Stimulated activated CD4-positive, alpha-beta T cell treated with anti-CD3 and anti-CD28 coated beads, TNF-alpha, amount 100 ng/mL, for 1 hour (primary cell): ENCODE measurements at regions not wholly inside any gene's neighbourhood (a gene's known extent, or its start where the extent isn't known, plus 50 kb on each side); places are given as distances from the start of the nearest gene placed in this dataset.

ENCODE experiments used
- DNase-seq, 3 donors: peaks; one replicate each; pipeline ENCODE4 v3.0.0-alpha.2; 2020; ENCODE audit warnings: low read depth in 3 of 3, low spot score in 1 of 3

DNA sequence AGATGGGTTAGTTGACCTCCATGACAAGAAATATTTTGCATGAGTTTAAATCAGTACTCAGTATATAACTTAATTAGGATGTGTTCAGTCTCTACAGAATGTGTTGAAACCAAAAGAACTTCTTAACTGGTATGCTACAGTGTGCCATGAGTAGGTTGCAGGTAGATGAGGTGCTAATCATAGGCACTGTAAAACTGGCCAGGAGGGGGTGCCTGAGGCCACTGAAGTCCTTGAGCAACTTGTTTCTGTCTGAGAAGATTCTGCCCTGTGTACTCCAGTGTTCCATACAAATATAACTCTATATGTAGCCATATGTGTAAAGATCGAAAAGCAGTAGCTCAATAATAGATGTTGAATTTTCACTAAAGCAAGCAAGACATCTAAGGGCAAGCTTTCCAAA lies 549.2 kb upstream of the KLF12 start:
- DNase-seq = no peak

DNA sequence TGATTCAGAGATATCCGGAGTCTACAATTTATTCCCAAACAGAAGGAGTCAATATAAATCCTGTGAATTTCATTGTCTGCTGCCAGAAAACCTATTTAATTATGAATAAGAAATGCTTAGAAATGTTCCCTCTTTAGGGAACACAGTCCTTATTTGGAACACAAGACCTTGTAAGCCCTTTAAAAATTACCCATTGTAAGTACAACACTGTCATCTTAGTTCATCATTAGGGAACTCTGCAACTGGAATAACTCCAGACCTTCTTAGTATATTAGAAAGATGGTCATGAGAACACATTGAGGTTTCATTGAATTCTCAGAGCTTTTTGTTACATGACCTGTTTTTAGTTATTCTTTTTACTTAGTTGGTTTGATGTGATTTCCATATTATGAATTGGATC lies 548.5 kb upstream of the KLF12 start:
- no peak for DNase-seq

DNA sequence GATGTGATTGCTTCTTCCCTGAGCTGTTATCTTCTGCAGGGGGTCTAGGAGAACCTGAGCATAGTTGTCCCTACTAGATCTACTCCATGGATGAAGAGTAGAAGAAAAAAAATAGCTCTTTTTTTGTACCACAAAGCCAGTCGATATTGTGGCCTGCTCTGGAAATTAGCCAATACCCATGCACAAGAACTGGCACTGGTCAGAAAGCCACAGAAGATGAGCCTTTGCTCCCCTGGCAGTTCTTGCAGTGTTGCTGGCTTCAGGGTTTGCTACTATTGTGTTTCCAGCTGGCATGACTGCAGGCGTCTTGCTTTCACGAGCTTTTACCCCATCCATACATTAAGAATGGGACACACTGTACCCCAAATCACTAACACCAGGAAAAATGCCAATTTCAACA lies 547.7 kb upstream of the KLF12 start:
- no peak for DNase-seq

DNA sequence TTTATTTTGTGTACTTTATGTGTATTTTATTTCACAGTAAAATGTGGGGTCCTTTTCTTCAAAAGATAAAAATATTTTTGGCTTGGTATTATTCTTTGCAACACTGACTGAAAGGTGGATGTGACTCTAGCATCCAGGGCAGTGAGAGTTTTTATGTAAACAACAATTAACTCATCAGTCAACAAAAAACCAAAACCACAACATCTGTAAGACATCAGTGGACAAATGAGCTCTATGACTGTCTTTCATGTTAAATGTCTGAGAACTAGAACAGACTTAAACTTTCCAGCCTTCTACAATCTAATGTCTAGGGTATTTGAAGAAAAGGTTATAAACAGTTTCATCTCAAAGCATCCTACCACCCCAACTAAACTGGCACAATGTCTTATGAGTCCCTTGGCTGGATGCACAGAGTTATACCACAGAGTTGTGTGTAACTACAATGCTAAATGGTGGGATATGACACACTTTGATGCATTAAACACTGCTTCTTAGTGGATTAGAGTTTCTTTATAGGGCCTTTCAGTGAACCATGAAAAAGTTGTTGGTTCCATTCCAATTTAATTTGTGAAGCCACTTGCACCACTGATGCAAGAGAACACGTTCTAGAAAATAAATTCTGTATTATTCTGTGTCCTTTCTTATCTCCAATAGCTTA lies 544.2 kb upstream of the KLF12 start:
- DNase-seq = no peak

DNA sequence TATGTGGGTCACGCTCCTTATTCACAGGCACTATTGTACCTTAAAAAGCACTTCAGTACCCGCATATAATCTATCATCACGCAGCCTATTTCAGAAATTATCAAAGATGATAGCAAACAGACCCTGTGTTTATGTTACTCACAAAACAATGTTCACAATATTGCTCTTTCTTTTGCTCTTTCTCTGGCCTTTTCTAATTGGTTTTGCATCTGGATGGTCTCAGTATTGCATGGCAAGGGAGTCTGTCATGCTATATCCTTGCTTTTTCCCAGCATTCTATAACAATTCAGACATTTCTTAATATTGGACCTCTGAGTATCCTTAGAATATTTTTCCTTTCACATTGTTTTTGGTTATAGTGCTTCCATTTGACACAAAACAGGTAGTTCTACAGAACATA lies 541.8 kb upstream of the KLF12 start:
- DNase-seq = no peak

DNA sequence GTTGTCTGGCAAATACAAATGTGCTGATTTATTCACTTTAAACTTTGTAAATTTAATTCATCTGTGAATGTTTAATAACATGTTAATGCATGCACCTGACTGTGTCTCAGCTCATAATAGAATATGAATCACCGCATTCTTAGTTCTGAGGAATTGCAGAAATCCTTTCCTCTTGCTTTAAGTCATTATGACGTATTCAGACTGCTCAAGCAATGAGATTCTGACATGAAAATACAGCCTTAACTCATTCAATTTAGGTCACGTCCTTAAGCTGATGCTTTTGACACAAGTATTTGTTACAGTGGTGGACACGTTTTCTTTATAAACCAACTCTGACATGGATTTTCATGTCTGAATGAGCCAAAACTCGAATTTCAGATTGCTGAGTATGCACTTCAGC lies 541.0 kb upstream of the KLF12 start:
- no peak for DNase-seq

DNA sequence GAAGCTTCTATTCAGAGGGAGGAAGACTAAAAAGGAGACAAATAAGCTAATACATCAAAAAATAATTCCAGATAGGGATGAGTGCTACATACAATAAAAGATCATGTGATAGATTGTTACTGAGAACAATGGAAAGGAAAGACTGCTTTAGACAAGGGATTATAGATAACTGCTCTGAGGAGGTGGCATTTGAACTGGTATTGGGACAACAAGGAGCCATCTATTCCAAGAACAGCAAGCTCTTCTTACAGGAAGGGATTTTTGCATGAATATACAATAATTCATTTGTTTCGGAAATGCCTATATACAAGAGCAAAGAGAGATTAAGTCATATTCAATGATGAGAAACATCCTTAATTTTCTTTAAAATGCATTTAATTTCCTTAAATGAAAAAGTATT lies 540.5 kb upstream of the KLF12 start:
- no peak for DNase-seq

DNA sequence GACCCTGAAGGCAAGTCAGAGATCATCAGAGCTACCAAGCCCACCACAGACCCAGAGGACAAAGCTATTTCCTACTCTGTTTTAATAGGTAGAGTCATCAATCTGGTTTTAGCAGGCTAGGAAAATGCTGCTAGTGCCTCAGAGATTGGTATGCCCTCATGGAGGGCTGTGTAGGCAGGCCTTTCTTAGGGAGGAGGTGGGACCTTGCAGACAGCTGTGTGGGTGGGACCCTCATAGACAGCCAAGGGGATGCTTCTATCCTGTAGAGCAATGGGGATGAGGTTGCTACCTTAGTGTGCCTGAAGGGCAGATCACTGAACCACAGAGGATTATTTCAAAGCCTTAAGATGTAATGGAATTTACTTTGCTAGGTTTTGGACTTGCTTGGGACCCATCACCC lies 534.9 kb upstream of the KLF12 start:
- DNase-seq = no peak

DNA sequence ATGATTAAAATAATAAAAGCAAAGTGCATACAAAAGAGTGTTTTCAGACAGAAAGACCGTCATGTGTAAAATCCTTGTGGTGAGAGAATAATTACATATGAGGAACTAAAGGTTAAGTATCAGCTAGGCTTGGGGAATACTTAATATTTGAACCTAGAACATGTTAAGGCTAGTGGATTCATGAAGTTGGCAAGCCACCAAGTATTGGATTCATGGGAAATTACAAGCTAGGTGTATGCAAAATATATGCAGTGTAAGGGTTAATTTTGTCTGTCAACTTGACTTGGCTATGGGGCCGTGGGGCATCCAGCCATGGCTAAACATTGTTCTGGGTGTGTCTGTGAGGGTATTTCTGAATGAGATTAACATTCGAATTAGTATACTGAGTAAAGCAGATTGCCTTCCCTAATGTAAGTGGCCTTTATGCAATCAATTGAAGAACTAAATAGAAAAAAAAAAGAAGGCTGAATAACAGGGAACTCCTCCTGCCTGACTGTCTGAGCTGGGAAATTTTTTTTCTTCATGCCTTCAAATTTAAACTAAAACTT lies 533.5 kb upstream of the KLF12 start:
- no peak for DNase-seq

DNA sequence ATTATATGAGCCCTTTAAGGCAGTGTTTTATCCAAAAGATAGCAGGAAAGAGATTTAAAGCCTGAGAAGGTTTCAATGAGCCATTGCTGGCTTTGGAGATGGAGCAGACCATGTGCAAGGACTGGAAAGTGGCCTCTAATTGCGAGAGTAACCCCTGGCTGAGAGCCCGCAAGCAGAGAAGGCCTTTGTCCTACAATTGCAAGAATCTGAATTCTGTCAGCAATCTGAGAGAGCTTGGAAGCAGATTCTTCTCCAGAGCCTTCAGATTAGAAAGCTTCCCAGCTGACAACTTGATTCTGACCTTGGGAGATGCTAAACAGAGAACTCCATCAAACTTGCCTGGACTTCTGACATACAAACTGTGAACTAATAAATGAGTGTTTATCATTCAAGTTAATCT lies 528.7 kb upstream of the KLF12 start:
- no peak for DNase-seq

DNA sequence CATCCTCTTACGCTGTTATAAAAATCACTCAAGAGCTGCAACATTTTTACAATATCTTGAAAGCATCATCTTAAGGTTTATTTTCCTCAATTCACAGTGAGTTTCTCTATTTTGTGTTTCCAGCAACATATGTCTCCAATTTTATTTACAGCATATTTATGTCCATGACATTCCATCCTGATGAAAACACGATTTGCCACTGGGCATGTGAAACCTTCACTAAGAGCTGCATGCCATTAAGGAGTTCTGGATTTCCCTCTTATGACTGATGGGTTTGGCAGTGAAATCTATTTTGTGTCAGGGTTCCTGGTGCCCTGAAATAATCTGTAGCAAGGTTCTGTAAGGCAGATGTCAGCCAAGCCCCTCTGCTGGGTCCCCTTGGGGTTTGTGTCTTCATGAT lies 527.6 kb upstream of the KLF12 start:
- DNase-seq = no peak

DNA sequence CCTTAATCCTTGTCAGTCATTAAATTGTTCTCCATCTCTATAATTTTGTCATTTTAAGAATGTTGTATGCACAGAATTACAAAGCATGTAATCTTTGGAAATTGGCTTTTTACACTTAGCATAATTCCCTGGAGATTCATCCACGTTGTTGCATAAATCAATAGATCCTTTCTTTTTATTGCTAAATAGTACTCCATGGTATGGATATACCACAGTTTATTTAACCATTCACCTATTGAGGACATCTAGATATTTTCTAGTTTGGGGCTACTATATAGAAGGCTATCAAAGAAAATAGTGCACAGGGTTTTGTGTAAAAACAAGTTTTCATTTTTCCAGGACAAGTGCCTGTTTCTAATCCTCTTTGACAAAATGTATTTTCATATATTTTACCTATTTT lies 523.6 kb upstream of the KLF12 start:
- no peak for DNase-seq

DNA sequence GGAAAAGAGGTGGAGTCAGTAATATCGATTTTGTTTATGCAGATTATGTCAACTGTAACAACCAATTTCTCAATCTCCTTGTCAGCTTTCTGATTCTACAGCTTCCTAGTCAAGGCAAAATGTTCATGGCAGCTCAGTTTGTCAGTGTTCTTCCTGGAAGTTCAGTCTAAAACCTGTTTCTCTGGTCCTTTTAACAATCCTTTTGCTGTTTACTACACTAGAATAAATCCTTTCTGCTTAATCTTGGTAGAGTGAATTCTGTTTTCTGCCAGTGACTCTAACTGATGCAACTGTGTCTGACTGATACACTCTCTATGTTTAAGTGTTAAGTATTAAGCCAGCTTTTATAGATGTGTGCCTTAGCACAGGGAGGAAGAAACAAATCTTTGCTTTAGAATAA lies 516.9 kb upstream of the KLF12 start:
- no peak for DNase-seq

DNA sequence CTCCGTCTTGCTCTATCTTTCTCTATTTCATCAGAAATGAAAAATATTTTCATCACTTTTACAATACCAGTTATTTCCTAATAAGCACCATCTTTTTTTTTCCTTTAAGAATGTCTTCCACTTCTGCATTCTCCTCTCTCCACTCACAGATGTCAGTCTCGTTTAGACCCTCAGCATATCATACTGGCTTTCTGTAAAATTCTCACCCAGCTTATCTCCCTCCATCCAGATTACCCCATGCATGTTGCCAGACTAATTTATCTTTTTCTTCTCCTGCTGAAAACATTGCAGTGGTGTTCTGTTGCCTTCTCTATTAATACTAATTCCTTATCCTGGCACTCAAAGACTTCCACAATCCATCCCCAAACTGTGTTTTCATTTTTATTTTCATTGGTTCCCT lies 513.8 kb upstream of the KLF12 start:
- DNase-seq = no peak

DNA sequence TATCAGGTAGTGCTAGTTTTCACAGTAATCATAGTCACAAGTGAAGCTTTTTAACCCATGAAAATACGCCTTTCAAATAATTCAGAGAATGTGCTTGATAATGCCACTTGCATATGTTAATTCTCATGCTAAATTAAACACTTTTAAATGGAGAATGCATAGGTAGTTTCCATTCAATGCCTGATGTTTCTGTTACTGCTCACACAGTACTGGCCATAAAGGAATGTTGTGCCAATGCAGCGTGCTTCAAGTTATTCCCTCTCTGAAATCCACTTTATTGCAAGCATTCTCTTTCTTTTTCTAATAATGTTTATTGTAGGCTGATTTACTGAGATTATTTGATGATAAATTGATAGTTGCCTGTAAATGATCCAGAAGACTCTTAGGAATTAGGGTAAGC lies 513.0 kb upstream of the KLF12 start:
- no peak for DNase-seq

DNA sequence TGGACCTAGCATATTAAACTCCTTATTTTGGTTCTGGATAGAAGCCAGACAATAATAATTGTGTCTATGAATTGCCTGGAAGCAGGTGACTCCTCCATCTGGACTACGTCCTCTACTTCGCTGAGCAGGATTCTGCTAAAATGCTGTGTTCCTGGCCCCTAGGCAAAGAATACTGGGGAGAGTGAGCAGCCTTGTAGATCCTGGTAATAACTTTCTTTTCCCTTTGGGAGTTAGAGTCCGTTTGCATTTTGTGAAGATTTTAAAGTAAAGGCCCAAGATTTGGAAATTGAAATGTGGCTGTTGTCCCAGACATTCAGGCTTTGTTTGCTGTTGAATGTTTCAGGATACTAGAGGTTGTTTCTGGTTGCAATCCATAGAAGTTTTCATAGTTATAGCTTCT lies 511.9 kb upstream of the KLF12 start:
- DNase-seq = no peak

DNA sequence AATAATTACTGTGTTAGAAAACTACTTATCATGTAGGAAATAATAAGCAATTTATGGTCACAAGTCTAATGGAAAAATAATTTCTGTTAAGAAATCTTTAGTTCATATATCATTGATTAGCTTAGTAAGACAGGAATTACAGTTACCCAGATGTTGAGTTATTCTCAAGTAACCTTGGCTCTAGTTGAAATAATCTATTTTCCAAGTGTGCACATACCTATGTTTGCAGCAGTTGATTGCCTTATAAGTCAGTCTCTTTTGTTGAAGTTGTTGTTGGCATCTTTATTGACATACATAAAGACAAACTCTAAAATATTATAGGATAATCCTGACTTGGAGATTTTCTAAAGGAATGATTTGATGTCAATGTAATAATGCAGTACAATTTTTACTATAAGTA lies 511.4 kb upstream of the KLF12 start:
- DNase-seq = no peak

DNA sequence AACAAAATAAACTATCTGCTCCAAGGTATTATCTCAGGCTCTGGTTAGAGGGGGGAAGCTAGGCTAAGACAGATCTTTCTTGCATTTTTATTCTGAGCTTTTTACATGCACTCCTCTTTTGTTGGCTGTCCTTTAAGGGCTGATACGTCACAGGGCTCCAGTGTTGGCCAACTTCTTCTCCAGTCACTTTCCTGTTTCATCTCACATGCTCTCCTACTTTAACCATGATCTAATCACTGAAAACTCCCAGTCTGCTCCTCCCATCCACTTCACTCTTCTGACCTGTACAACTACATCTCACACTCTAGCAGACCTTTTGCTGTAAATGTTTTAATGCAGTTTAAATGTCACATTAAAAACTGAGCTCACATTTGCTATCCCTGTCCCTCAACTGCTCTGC lies 510.0 kb upstream of the KLF12 start:
- no peak for DNase-seq

DNA sequence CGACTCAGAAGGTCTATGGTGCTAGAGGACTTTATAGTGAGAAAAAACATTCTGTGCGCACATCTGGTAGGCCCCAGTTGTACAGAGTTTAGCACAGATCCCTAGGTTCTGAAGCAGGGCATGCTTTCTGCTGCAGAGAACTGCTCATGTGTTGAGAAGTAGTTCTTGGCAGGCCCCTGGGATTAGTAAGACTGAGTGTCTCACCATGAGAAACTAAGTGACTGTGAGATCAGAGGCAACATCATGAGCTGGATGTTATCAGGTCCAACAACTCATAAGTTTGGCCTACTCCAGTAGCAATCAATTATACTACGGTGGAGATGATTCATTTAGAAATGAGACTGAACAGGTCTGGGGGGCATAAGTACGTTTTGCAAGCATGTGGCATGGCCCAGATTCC lies 507.4 kb upstream of the KLF12 start:
- DNase-seq = no peak

DNA sequence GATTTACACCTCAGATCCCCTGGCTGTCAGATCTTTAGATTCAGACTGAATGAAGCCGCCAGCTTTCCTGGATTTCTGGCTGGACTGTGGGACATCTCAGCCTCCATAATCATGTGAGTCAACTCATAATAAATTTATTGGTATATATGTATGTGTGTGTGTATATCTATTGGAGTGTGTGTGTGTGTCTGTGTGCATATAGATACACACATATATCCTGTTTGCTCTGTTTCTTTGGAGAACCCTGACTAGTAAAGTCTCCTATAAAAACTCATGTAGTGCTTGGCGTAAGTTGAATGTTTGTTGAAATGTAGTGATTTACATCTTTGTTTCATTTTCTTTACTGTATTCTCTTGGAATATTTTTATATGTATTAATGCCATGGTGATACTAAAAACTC lies 499.5 kb upstream of the KLF12 start:
- DNase-seq = no peak

DNA sequence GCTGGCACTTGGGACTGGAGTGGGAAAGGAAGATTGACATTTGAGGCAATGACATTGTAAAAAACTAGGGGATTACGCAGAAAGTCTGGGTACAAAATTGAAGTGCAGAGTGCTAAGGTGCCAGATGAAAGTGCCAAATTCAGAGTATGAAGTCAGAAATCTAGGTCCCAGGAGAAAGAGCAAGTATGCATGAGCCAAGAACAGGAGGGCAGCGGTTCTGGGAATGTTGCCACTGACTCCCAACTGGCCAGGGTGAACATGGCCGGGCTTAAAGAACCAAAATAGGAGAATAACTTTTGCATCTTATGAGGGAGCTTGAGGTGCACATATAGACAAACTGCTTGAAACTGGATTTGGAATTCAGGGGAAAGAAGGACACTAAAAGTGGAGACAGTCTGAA lies 495.8 kb upstream of the KLF12 start:
- DNase-seq = no peak

DNA sequence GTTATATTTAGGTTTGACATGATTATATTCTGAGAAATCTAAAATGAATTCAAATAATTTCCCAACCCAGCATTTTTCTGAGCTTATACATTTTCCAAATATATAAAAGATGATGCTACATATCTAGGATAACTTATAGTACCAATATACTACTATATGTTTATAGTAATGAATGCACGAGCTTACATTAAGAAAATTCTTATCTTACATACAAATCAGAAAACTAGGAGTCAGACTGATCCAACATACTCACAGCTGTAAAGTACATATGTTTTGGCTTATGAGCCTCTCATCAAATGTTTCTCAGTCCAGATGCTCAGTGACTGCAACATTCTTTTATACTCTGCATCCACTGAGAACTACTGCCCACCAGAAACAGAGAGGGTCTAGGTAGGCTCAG lies 491.3 kb upstream of the KLF12 start:
- DNase-seq = no peak

DNA sequence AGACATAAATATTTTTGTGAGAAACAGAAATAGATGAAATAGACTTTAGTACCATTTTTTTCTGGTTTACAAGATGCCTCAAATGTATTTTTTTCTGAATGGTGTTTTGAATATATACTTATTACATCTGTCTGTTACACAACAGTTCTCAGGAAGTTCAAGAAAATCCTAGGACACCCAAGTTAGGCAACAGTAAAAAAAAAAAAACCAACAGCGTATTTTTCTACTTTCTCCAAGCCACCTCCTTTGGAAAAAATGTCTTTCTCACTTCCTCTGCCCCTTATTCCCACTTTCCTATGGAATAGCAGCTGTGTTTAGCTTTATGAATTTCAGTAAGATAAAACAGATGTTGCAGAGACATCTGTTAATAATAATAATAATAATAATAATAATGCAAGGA lies 489.6 kb upstream of the KLF12 start:
- no peak for DNase-seq

DNA sequence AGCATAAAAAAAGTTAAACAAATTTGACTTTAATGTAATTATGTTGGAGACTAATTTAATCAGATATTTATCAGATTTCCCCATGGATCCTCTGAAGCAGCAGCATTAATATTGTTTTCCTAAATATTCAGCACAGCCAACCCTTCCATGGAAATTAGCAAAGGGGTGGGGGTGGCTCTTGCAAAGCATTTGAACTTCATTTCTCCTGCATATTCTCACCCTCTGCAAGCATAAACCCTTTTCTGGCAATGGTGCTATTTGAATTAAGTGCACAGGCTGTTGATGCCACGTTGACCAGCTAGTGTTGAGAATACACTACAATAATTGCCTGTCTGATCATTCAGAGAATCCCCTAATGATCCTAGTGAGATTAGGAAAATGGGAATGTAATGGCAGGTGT lies 488.1 kb upstream of the KLF12 start:
- no peak for DNase-seq
